ENCODE measurements at regions not wholly inside any gene's neighbourhood (a gene's known extent, or its start where the extent isn't known, plus 50 kb on each side); places are given as distances from the start of the nearest gene placed in this dataset.

DNA sequence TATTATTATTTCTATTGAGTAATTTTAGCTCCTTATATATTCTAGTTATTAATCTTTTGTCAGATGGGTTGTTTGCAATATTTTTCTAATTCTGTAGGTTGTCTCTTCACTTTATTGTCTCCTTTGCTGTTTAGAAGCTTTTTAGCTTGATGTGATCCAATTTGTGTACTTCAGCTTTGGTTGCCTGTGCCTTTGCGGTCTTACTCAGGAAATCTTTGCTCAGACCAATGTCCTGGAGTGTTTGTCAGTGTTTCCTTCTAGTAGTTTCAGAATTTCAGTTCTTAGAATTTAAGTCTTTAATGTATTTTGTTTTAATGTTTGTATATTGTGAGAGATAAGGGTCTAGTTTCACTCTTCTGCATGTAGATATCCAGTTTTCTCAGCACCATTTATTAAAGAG, 916.0 kb upstream of the EYS start:
- no peak overlapping the region for H3K4me3 ChIP-seq (ENCODE audit: low read length)
- TF ChIP-seq ZNF274 (IDR thresholded peaks at IDR 0.05; ENCODE audit: low read depth, low read length): no peak

DNA sequence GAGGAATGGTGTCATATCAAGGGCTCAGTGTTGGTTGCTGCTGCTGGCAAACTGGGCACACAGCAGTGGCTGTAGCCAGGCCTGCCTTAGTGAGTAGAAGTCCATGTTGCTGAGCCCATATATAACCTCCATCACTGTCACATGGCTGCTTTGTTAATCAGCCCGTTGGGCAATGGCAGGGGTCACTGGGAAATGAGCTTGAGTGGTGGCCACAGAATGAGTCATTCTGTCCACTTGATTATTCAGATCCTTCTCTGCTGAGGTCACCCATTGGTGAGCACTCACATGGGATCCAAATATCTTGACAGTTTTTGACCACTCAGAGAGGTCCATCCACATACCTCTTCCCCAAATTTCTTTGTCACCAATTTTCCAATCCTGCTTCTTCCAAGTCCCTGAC, 898.9 kb upstream of the EYS start:
- TF ChIP-seq ZNF274 (IDR thresholded peaks at IDR 0.05; ENCODE audit: low read depth, low read length): no peak
- H3K4me3 ChIP-seq (ENCODE audit: low read length): no peak overlapping the region

- no peak overlapping the region for H3K4me3 ChIP-seq (ENCODE audit: low read length)
- TF ChIP-seq ZNF274 (IDR thresholded peaks at IDR 0.05; ENCODE audit: low read depth, low read length): no peak
Observed at GRCh38 chr6:66605011-66605410, 898.0 kb upstream of the EYS start.

GRCh38 chr6:66599541-66599940, 892.5 kb upstream of the EYS start:
- no peak overlapping the region for H3K4me3 ChIP-seq (ENCODE audit: low read length)
- no peak for TF ChIP-seq ZNF274 (IDR thresholded peaks at IDR 0.05; ENCODE audit: low read depth, low read length)

DNA sequence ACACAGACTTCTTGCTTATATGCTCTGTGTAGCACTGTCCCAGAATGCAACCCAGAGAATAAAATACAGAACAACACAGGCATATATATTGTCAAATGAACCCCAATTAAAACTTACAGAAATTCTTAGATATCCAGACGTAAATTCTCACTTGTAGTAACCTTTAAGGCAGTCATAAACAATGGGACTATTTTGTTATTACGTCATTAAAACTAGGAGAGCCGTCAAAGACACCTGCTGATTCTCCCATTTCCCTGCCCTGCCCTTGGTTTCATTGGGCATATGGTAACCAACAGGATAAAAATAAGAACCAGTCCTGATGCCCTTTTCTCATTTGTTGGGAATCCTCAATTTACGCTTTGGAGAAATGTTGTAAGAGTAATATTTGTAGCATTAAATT, 871.3 kb upstream of the EYS start:
- TF ChIP-seq ZNF274 (IDR thresholded peaks at IDR 0.05; ENCODE audit: low read depth, low read length): no peak
- no peak overlapping the region for H3K4me3 ChIP-seq (ENCODE audit: low read length)

DNA sequence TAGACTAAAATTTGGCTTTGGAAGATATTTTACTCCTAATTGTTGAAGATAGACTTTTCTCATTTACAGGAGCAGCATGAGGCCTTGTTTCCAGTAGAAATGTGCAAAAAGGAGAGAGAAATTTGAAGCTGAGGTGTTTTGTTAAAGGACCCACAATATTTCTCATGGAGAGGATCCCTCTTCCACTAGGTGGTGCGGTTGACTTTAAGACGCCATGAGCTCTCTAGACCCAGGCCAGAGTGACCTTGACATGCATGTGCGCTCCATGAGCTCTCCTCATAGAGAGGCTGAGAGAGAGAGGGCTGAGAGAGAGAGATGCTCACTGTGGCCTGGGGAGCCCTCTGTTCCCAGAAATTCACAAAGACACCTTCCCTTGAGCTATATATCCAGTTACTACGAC, 861.2 kb upstream of the EYS start:
- TF ChIP-seq ZNF274 (IDR thresholded peaks at IDR 0.05; ENCODE audit: low read depth, low read length): no peak

DNA sequence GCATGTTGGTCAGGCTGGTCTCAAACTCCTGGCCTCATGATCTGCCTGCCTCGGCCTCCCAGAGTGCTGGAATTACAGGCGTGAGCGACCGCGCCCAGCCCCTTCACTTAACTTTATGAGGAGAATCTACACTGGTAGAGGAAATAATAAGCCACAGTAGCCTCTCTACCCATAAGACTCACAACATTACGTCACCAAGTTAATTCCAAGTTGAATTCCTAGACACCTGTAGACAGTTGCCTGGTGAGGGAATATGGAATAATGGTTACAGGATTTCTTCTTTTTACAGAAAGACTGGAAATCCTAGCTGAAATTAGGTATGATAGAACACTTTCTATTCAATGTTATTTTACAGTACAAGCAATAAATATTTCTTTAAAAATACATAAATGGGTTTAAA, 854.5 kb upstream of the EYS start:
- no peak for TF ChIP-seq ZNF274 (IDR thresholded peaks at IDR 0.05; ENCODE audit: low read depth, low read length)
- no peak overlapping the region for H3K4me3 ChIP-seq (ENCODE audit: low read length)

More for the DNA sequence above, 861.2 kb upstream of the EYS start:
- H3K4me3 ChIP-seq (ENCODE audit: low read length): no peak overlapping the region

- no peak for TF ChIP-seq ZNF274 (IDR thresholded peaks at IDR 0.05; ENCODE audit: low read depth, low read length)
- H3K4me3 ChIP-seq (ENCODE audit: low read length): no peak overlapping the region
Observed at GRCh38 chr6:66558189-66558588, 851.2 kb upstream of the EYS start.

GRCh38 chr6:66556936-66557335, 849.9 kb upstream of the EYS start:
- TF ChIP-seq ZNF274 (IDR thresholded peaks at IDR 0.05; ENCODE audit: low read depth, low read length): no peak
- no peak overlapping the region for H3K4me3 ChIP-seq (ENCODE audit: low read length)

- TF ChIP-seq ZNF274 (IDR thresholded peaks at IDR 0.05; ENCODE audit: low read depth, low read length): no peak
- no peak overlapping the region for H3K4me3 ChIP-seq (ENCODE audit: low read length)
Observed at GRCh38 chr6:66555082-66555481, 848.1 kb upstream of the EYS start.

DNA sequence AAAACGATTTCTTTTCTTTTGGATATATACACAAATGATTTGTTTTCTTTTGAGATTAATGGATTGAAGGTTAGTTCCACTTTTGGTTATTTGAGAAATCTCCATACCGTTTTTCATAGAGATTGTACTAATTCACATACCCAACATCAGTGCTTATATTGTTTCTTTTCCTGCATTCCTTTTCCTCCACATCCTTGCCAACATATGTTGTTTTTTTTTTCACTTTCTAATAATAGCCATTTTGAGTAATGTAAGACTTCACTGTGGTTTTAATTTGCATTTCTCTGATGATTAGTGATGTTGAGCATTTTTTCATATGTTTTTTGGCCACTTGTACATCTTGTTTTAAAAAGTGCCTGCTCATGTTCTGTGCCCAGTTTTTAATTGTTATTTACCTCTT, 846.4 kb upstream of the EYS start:
- no peak overlapping the region for H3K4me3 ChIP-seq (ENCODE audit: low read length)

GRCh38 chr6:66538551-66539135, 831.6 kb upstream of the EYS start:
- TF ChIP-seq ZNF274 (IDR thresholded peaks at IDR 0.05; ENCODE audit: low read depth, low read length): no peak

More for the DNA sequence above, 846.4 kb upstream of the EYS start:
- no peak for TF ChIP-seq ZNF274 (IDR thresholded peaks at IDR 0.05; ENCODE audit: low read depth, low read length)

GRCh38 chr6:66533921-66534404, 826.9 kb upstream of the EYS start:
- H3K4me3 ChIP-seq (ENCODE audit: low read length): no peak overlapping the region
- no peak for TF ChIP-seq ZNF274 (IDR thresholded peaks at IDR 0.05; ENCODE audit: low read depth, low read length)

More at GRCh38 chr6:66538551-66539135, 831.6 kb upstream of the EYS start:
- no peak overlapping the region for H3K4me3 ChIP-seq (ENCODE audit: low read length)

GRCh38 chr6:66526061-66526460, 819.0 kb upstream of the EYS start:
- no peak for TF ChIP-seq ZNF274 (IDR thresholded peaks at IDR 0.05; ENCODE audit: low read depth, low read length)
- no peak overlapping the region for H3K4me3 ChIP-seq (ENCODE audit: low read length)

- TF ChIP-seq ZNF274 (IDR thresholded peaks at IDR 0.05; ENCODE audit: low read depth, low read length): no peak
Observed at GRCh38 chr6:66522864-66523263, 815.8 kb upstream of the EYS start.

GRCh38 chr6:66516377-66516776, 809.4 kb upstream of the EYS start:
- H3K4me3 ChIP-seq (ENCODE audit: low read length): no peak overlapping the region
- no peak for TF ChIP-seq ZNF274 (IDR thresholded peaks at IDR 0.05; ENCODE audit: low read depth, low read length)

More at GRCh38 chr6:66522864-66523263, 815.8 kb upstream of the EYS start:
- H3K4me3 ChIP-seq (ENCODE audit: low read length): no peak overlapping the region

All from GM08714 (cell line).